H9 (cell line): ENCODE measurements at regions not wholly inside any gene's neighbourhood (a gene's known extent, or its start where the extent isn't known, plus 50 kb on each side); places are given as distances from the start of the nearest gene placed in this dataset.

Source experiments
- DNase-seq: peaks from one replicate; pipeline ENCODE4 v3.0.0-alpha.2; 2017
- H2AFZ ChIP-seq: one replicate; pipeline ENCODE4 v1.6.1; 2013; ENCODE audit warnings: mild to moderate bottlenecking, low read length, control low read depth, moderate library complexity
- H2AK5ac ChIP-seq: 2 replicates; pipeline ENCODE4 v1.6.1; 2013; ENCODE audit warnings: low read length, control low read depth, mixed read lengths; ENCODE audit not compliant: insufficient read length
- H2BK120ac ChIP-seq: one replicate; pipeline ENCODE4 v1.6.1; 2013; ENCODE audit warnings: low read depth, mild to moderate bottlenecking, low read length, control low read depth, inconsistent platforms; ENCODE audit not compliant: poor library complexity, severe bottlenecking
- H2BK12ac ChIP-seq: 2 replicates; pipeline ENCODE4 v1.6.1; 2013; ENCODE audit warnings: low read length, control low read depth, mixed read lengths, low read depth; ENCODE audit not compliant: insufficient read length
- H2BK15ac ChIP-seq: 2 replicates; pipeline ENCODE4 v1.6.1; 2013; ENCODE audit warnings: low read depth, low read length, control low read depth
- H2BK20ac ChIP-seq: one replicate; pipeline ENCODE4 v1.6.1; 2013; ENCODE audit warnings: low read depth, mild to moderate bottlenecking, low read length, control low read depth, inconsistent platforms; ENCODE audit not compliant: poor library complexity, severe bottlenecking
- H2BK5ac ChIP-seq: 2 replicates; pipeline ENCODE4 v1.6.1; 2013; ENCODE audit warnings: low read length, control low read depth, mixed read lengths; ENCODE audit not compliant: insufficient read length
- H3K14ac ChIP-seq: 2 replicates; pipeline ENCODE4 v1.6.1; 2013; ENCODE audit warnings: low read length, control low read depth; ENCODE audit not compliant: insufficient read depth
- H3K18ac ChIP-seq: 2 replicates; pipeline ENCODE4 v1.6.1; 2013; ENCODE audit warnings: low read depth, mild to moderate bottlenecking, mixed read lengths, low read length, control low read depth; ENCODE audit not compliant: insufficient read length
- H3K23ac ChIP-seq: 2 replicates; pipeline ENCODE4 v1.6.1; 2013; ENCODE audit warnings: low read length, control low read depth, mixed read lengths, low read depth; ENCODE audit not compliant: insufficient read length
- H3K23me2 ChIP-seq: 2 replicates; pipeline ENCODE4 v1.6.1; 2013; ENCODE audit warnings: low read depth, mild to moderate bottlenecking, mixed read lengths, low read length, control low read depth; ENCODE audit not compliant: insufficient read length, poor library complexity, severe bottlenecking
- H3K27ac ChIP-seq: 2 replicates; pipeline ENCODE4 v1.5.1; 2013; ENCODE audit warnings: low read length, control low read depth, mixed read lengths, low read depth; ENCODE audit not compliant: insufficient read length
- H3K27me3 ChIP-seq: 2 replicates; pipeline ENCODE4 v1.6.1; 2013; ENCODE audit warnings: low read length, control low read depth, inconsistent platforms; ENCODE audit not compliant: insufficient read depth
- H3K4ac ChIP-seq: 2 replicates; pipeline ENCODE4 v1.6.1; 2013; ENCODE audit warnings: low read depth, mild to moderate bottlenecking, control low read depth, inconsistent platforms, low read length, moderate library complexity
- H3K4me1 ChIP-seq: 2 replicates; pipeline ENCODE4 v1.6.1; 2013; ENCODE audit warnings: low read length, control low read depth, inconsistent platforms; ENCODE audit not compliant: insufficient read depth
- H3K4me2 ChIP-seq: 2 replicates; pipeline ENCODE4 v1.6.1; 2013; ENCODE audit warnings: low read length, control low read depth, mixed read lengths; ENCODE audit not compliant: insufficient read length, insufficient read depth
- H3K56ac ChIP-seq: 2 replicates; pipeline ENCODE4 v1.6.1; 2013; ENCODE audit warnings: low read depth, mild to moderate bottlenecking, mixed read lengths, low read length, control low read depth; ENCODE audit not compliant: insufficient read length
- H3K79me1 ChIP-seq: 2 replicates; pipeline ENCODE4 v1.6.1; 2013; ENCODE audit warnings: low read depth, mild to moderate bottlenecking, moderate library complexity, low read length, control low read depth, inconsistent platforms; ENCODE audit not compliant: insufficient read depth, poor library complexity, severe bottlenecking
- H3K79me2 ChIP-seq: 2 replicates; pipeline ENCODE4 v1.6.1; 2013; ENCODE audit warnings: low read length, control low read depth, inconsistent platforms; ENCODE audit not compliant: insufficient read depth
- H3K9ac ChIP-seq: 2 replicates; pipeline ENCODE4 v1.6.1; 2013; ENCODE audit warnings: low read length, control low read depth, mixed read lengths; ENCODE audit not compliant: insufficient read length; ENCODE audit errors: extremely low read depth
- H3K9me3 ChIP-seq: one replicate; pipeline ENCODE4 v1.6.1; 2013; ENCODE audit warnings: low read depth, low read length, inconsistent platforms; ENCODE audit not compliant: control insufficient read depth
- H3T11ph ChIP-seq: one replicate; pipeline ENCODE4 v1.6.1; 2013; ENCODE audit warnings: mild to moderate bottlenecking, low read length, control low read depth, inconsistent platforms
- H4K20me1 ChIP-seq: one replicate; pipeline ENCODE4 v1.6.1; 2013; ENCODE audit not compliant: control insufficient read depth, insufficient read length, insufficient read depth
- H4K5ac ChIP-seq: 2 replicates; pipeline ENCODE4 v1.6.1; 2013; ENCODE audit warnings: low read depth, mild to moderate bottlenecking, mixed read lengths, low read length, control low read depth; ENCODE audit not compliant: insufficient read length
- H4K8ac ChIP-seq: replicated peaks from 2 replicates; pipeline ENCODE4 v1.6.1; 2013; ENCODE audit warnings: low read length, control low read depth, mixed read lengths, low read depth; ENCODE audit not compliant: insufficient read length
- H4K91ac ChIP-seq: 2 replicates; pipeline ENCODE4 v1.6.1; 2013; ENCODE audit warnings: low read depth, mild to moderate bottlenecking, moderate library complexity, mixed read lengths, low read length, control low read depth; ENCODE audit not compliant: insufficient read length
- H3K27ac Mint-ChIP-seq, 3 experiments: 2 replicates in 2 of 3; 3 replicates in 1 of 3; pipeline ENCODE4 v1.8.0; 2020 to 2021; ENCODE audit warnings: mixed read lengths in 3 of 3, mild to moderate bottlenecking in 1 of 3, moderate library complexity in 1 of 3
- H3K27me3 Mint-ChIP-seq: 2 replicates; pipeline ENCODE4 v1.8.0; 2021; ENCODE audit warnings: low read depth, mild to moderate bottlenecking, moderate library complexity, mixed read lengths
- H3K36me3 Mint-ChIP-seq, 3 experiments: 2 replicates in 2 of 3; 3 replicates in 1 of 3; pipeline ENCODE4 v1.8.0; 2020 to 2021; ENCODE audit warnings: low read depth in 3 of 3, mixed read lengths in 3 of 3; ENCODE audit not compliant: insufficient read depth in 1 of 3
- H3K4me1 Mint-ChIP-seq, 2 experiments: 2 replicates each; pipeline ENCODE4 v1.8.0; 2020; ENCODE audit warnings: mixed read lengths in 2 of 2
- H3K4me3 Mint-ChIP-seq, 2 experiments: 2 replicates in 1 of 2; 3 replicates in 1 of 2; pipeline ENCODE4 v1.8.0; 2020 to 2021; ENCODE audit warnings: mild to moderate bottlenecking in 2 of 2, mixed read lengths in 2 of 2, moderate library complexity in 1 of 2
- H3K9me3 Mint-ChIP-seq, 2 experiments: 2 replicates in 1 of 2; 3 replicates in 1 of 2; pipeline ENCODE4 v1.8.0; 2020; ENCODE audit warnings: mild to moderate bottlenecking in 2 of 2, mixed read lengths in 2 of 2, moderate library complexity in 1 of 2
- CTCF ChIP-seq: fragments of 200-600 bp; sonication (generic); conservative IDR thresholded peaks from 3 replicates; pipeline ENCODE4 v1.8.0; 2021; ENCODE audit warnings: antibody characterized with exemption, mild to moderate bottlenecking

DNA sequence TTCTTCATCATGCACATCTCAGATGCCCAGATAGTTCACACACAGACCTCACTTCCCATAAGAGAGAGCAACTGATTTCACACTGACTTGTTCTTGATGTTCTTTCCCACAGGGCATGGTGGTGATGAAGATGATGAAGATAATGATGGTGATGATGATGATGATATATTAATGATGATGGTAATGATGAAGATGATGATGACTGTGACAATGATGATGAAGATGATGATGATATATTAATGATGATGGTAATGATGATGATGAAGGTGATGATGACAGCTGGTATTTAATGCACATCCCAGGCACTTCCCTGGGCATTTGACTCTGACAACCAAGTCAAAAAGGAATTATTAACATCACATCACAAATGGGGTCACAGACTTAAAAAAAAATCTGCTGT, 225.2 kb downstream of the MAF start:
- H3K27ac Mint-ChIP-seq: no peak overlapping the region
- Histone ChIP-seq H3K18ac (no peak overlapping the region), H3K4me1 (no peaks in the 10 kb centered on the region), H2BK15ac (no peak overlapping the region), H3K56ac (no peak overlapping the region), H3K9me3 (no peaks in the 10 kb centered on the region), H2BK120ac (no peak overlapping the region), H2BK20ac (no peak overlapping the region), H3K14ac (no peak overlapping the region), H3K23me2 (no peaks in the 10 kb centered on the region), H2BK12ac (no peak overlapping the region), H4K20me1 (no peaks in the 10 kb centered on the region), H3K79me2 (no peaks in the 10 kb centered on the region), H2AFZ (no peak overlapping the region), H3K23ac (no peak overlapping the region), H3K4ac (no peak overlapping the region), H3K27me3 (no peaks in the 10 kb centered on the region), H2AK5ac (no peak overlapping the region), H4K91ac (no peak overlapping the region), H3K27ac (no peak overlapping the region), H3K79me1 (no peaks in the 10 kb centered on the region), H3T11ph (no peak overlapping the region), H3K9ac (no peak overlapping the region), H4K5ac (no peak overlapping the region), H3K4me2 (no peak overlapping the region), H2BK5ac (no peak overlapping the region), H4K8ac (no peak overlapping the region)
- peaks cover 0 to 8% (median 4%) of the 10 kb centered on the region in 3 experiments; a peak in 1 of 7 replicates for H3K36me3 Mint-ChIP-seq
- H3K4me3 Mint-ChIP-seq: no peak overlapping the region
- no peaks in the 10 kb centered on the region; the same call in none of the 2 replicates for H3K27me3 Mint-ChIP-seq
- H3K4me1 Mint-ChIP-seq: 0 out of 4 replicates have a peak, but pooled peaks cover 0 to 3% of the 10 kb centered on the region in 2 experiments
- peaks cover 2 to 13% of the 10 kb centered on the region in 2 experiments; a peak in 3 of 5 replicates for H3K9me3 Mint-ChIP-seq
- no peak for DNase-seq
- no peak for TF ChIP-seq CTCF
